Tibial nerve (tissue), 4 donors: ENCODE measurements at regions not wholly inside any gene's neighbourhood (a gene's known extent, or its start where the extent isn't known, plus 50 kb on each side); places are given as distances from the start of the nearest gene placed in this dataset.

Source experiments
- DNase-seq, 2 donors: peaks; one replicate each; pipeline ENCODE4 v3.0.0-alpha.2; 2019; ENCODE audit warnings: low spot score in 2 of 2
- H3K27ac ChIP-seq, 4 donors: fragments of 200-600 bp; sonication (generic) in 3 of 4; one replicate each; pipeline ENCODE4 v1.5.1; 2017 to 2019; ENCODE audit warnings: mild to moderate bottlenecking in 1 of 4
- H3K27me3 ChIP-seq, 2 donors: fragments of 200-600 bp; sonication (generic) in 1 of 2; one replicate each; pipeline versions ENCODE4 v1.5.1 to v1.6.0; 2017 to 2019
- H3K36me3 ChIP-seq, 3 donors: fragments of 200-600 bp; sonication (generic); one replicate each; pipeline ENCODE4 v1.5.1; 2018 to 2019
- H3K4me1 ChIP-seq, 4 donors: fragments of 200-600 bp; sonication (generic) in 3 of 4; one replicate each; pipeline ENCODE4 v1.5.1; 2017 to 2019
- H3K4me3 ChIP-seq, 4 donors: fragments of 200-600 bp; sonication (generic) in 3 of 4; one replicate each; pipeline ENCODE4 v1.5.1; 2017 to 2019; ENCODE audit warnings: mild to moderate bottlenecking in 1 of 4, moderate library complexity in 1 of 4
- H3K9me3 ChIP-seq, 4 donors: fragments of 200-600 bp; sonication (generic) in 3 of 4; one replicate each; pipeline ENCODE4 v1.5.1; 2017 to 2019
- CTCF ChIP-seq, 5 experiments: fragments of 200-600 bp in 3 of 5; fragments of 450-650 bp in 2 of 5; sonication (generic) in 3 of 5; IDR thresholded peaks; one replicate each; pipeline ENCODE4 v1.5.1; 2016 to 2019; ENCODE audit warnings: antibody characterized with exemption in 5 of 5, mild to moderate bottlenecking in 3 of 5, moderate library complexity in 2 of 5
- EP300 ChIP-seq, 2 donors: sonication (generic); formaldehyde crosslinking; IDR thresholded peaks; one replicate each; pipeline ENCODE4 v1.6.1; 2017; ENCODE audit warnings: antibody characterized with exemption in 2 of 2, mild to moderate bottlenecking in 1 of 2
- POLR2A ChIP-seq, 2 donors: fragments of 450-650 bp; IDR thresholded peaks; one replicate each; pipeline ENCODE4 v1.6.1; 2017; ENCODE audit warnings: antibody characterized with exemption in 2 of 2, mild to moderate bottlenecking in 2 of 2, moderate library complexity in 2 of 2
- WGBS, 2 donors: methylation state at CpG; one replicate each; pipeline ENCODE4 v1.1.5; 2018; 5-methylcytosine and 5-hydroxymethylcytosine counted together

GRCh38 chr5:4082966-4083564 is 487.4 kb downstream of the IRX1 start:
- H3K4me3 ChIP-seq = no peak overlapping the region
- no peak for DNase-seq
- H3K27me3 ChIP-seq = no peaks in the 10 kb centered on the region
- H3K4me1 ChIP-seq = no peaks in the 10 kb centered on the region
- no peaks in the 10 kb centered on the region for H3K36me3 ChIP-seq
- H3K9me3 ChIP-seq = no peaks in the 10 kb centered on the region
- TF ChIP-seq EP300 (IDR thresholded peaks at IDR 0.05) = no peak
- TF ChIP-seq POLR2A (IDR thresholded peaks at IDR 0.05) = no peak
- no peak for TF ChIP-seq CTCF (IDR thresholded peaks at IDR 0.05)
- 78 to 81% methylated on average over 6 of the region's 6 CpGs for WGBS, 2 donors
- H3K27ac ChIP-seq = no peak overlapping the region

GRCh38 chr5:4083591-4084337 is 488.1 kb downstream of the IRX1 start:
- Histone ChIP-seq H3K36me3 (no peaks in the 10 kb centered on the region), H3K4me3 (no peak overlapping the region), H3K9me3 (no peaks in the 10 kb centered on the region), H3K27me3 (no peaks in the 10 kb centered on the region), H3K27ac (no peak overlapping the region), H3K4me1 (no peaks in the 10 kb centered on the region)
- DNase-seq = no peak
- TF ChIP-seq EP300 (IDR thresholded peaks at IDR 0.05) = no peak
- no peak for TF ChIP-seq CTCF (IDR thresholded peaks at IDR 0.05)
- no peak for TF ChIP-seq POLR2A (IDR thresholded peaks at IDR 0.05)
- 87 to 89% methylated on average over 12 to 13 of the region's 13 CpGs for WGBS, 2 donors

- H3K27me3 ChIP-seq = no peaks in the 10 kb centered on the region
- no peak for DNase-seq
- no peak overlapping the region for H3K4me3 ChIP-seq
- 79 to 97% methylated on average over 4 of the region's 4 CpGs for WGBS, 2 donors
- H3K27ac ChIP-seq = no peak overlapping the region
- H3K4me1 ChIP-seq = no peaks in the 10 kb centered on the region
- H3K9me3 ChIP-seq = no peaks in the 10 kb centered on the region
- no peaks in the 10 kb centered on the region for H3K36me3 ChIP-seq
- TF ChIP-seq POLR2A (IDR thresholded peaks at IDR 0.05) (no peak), EP300 (IDR thresholded peaks at IDR 0.05) (no peak), CTCF (IDR thresholded peaks at IDR 0.05) (no peak)
Measured at GRCh38 chr5:4086081-4086480, 490.4 kb downstream of the IRX1 start.

- TF ChIP-seq EP300 (IDR thresholded peaks at IDR 0.05) (no peak), CTCF (IDR thresholded peaks at IDR 0.05) (no peak), POLR2A (IDR thresholded peaks at IDR 0.05) (no peak)
- Histone ChIP-seq H3K9me3 (no peaks in the 10 kb centered on the region), H3K4me3 (no peak overlapping the region), H3K4me1 (no peaks in the 10 kb centered on the region), H3K27me3 (no peaks in the 10 kb centered on the region), H3K27ac (no peak overlapping the region), H3K36me3 (no peaks in the 10 kb centered on the region)
- WGBS, 2 donors = 79 to 85% methylated on average over 8 of the region's 8 CpGs
- no peak for DNase-seq
Measured at GRCh38 chr5:4087110-4087509, 491.5 kb downstream of the IRX1 start.

- Histone ChIP-seq H3K4me1 (no peaks in the 10 kb centered on the region), H3K27ac (no peak overlapping the region), H3K4me3 (no peak overlapping the region), H3K27me3 (no peaks in the 10 kb centered on the region), H3K36me3 (no peaks in the 10 kb centered on the region), H3K9me3 (no peaks in the 10 kb centered on the region)
- DNase-seq = no peak
- no peak for TF ChIP-seq EP300 (IDR thresholded peaks at IDR 0.05)
- WGBS, 2 donors = 92 to 94% methylated on average over 1 of the region's 1 CpG
Measured at GRCh38 chr5:4089087-4089486, 493.5 kb downstream of the IRX1 start.
